ENCODE measurements at regions not wholly inside any gene's neighbourhood (a gene's known extent, or its start where the extent isn't known, plus 50 kb on each side); places are given as distances from the start of the nearest gene placed in this dataset.

DNA sequence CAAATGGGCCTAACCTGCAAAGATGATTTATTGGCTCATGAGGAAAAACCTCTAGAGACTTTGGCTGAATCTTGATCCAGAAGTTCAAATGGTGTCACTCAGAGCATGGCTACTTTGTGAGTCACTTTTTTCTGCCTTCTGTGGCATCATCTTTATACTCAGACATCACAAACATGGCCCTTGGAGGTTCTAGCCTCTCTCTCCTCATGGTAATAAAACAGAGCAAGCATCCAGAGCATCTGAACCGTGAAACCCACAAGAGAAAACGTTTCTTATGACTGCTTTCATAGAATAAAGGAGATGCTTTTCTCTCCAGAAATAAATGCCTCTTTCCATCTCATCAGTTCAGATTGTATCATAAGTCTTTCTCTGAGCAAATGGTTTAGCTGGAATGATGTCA lies 780.3 kb downstream of the KCTD16 start:
- Histone ChIP-seq H3K27me3 (ENCODE audit: insufficient read depth, poor library complexity, severe bottlenecking) (no peaks in the 10 kb centered on the region), H3K27ac (replicated peaks) (no peak overlapping the region), H3K4me3 (replicated peaks; ENCODE audit: insufficient read depth, low read length) (no peak overlapping the region)
- DNase-seq (ENCODE audit: low read depth in 1 of 2, low spot score in 1 of 2): no peak
- TF ChIP-seq GABPA (IDR thresholded peaks at IDR 0.05; ENCODE audit: low read depth) (no peak), SPI1 (IDR thresholded peaks at IDR 0.05; ENCODE audit: borderline replicate concordance, low read depth) (no peak), POLR2AphosphoS5 (IDR thresholded peaks at IDR 0.05; ENCODE audit: low read depth) (no peak)
- TF ChIP-seq, protein P1, sequence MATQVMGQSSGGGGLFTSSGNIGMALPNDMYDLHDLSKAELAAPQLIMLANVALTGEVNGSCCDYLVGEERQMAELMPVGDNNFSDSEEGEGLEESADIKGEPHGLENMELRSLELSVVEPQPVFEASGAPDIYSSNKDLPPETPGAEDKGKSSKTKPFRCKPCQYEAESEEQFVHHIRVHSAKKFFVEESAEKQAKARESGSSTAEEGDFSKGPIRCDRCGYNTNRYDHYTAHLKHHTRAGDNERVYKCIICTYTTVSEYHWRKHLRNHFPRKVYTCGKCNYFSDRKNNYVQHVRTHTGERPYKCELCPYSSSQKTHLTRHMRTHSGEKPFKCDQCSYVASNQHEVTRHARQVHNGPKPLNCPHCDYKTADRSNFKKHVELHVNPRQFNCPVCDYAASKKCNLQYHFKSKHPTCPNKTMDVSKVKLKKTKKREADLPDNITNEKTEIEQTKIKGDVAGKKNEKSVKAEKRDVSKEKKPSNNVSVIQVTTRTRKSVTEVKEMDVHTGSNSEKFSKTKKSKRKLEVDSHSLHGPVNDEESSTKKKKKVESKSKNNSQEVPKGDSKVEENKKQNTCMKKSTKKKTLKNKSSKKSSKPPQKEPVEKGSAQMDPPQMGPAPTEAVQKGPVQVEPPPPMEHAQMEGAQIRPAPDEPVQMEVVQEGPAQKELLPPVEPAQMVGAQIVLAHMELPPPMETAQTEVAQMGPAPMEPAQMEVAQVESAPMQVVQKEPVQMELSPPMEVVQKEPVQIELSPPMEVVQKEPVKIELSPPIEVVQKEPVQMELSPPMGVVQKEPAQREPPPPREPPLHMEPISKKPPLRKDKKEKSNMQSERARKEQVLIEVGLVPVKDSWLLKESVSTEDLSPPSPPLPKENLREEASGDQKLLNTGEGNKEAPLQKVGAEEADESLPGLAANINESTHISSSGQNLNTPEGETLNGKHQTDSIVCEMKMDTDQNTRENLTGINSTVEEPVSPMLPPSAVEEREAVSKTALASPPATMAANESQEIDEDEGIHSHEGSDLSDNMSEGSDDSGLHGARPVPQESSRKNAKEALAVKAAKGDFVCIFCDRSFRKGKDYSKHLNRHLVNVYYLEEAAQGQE (IDR thresholded peaks at IDR 0.05; ENCODE audit: insufficient replicate concordance, low read depth): no peak
- TF ChIP-seq, protein P2, sequence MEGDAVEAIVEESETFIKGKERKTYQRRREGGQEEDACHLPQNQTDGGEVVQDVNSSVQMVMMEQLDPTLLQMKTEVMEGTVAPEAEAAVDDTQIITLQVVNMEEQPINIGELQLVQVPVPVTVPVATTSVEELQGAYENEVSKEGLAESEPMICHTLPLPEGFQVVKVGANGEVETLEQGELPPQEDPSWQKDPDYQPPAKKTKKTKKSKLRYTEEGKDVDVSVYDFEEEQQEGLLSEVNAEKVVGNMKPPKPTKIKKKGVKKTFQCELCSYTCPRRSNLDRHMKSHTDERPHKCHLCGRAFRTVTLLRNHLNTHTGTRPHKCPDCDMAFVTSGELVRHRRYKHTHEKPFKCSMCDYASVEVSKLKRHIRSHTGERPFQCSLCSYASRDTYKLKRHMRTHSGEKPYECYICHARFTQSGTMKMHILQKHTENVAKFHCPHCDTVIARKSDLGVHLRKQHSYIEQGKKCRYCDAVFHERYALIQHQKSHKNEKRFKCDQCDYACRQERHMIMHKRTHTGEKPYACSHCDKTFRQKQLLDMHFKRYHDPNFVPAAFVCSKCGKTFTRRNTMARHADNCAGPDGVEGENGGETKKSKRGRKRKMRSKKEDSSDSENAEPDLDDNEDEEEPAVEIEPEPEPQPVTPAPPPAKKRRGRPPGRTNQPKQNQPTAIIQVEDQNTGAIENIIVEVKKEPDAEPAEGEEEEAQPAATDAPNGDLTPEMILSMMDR (IDR thresholded peaks at IDR 0.05; ENCODE audit: insufficient read depth, low read length): no peak

DNA sequence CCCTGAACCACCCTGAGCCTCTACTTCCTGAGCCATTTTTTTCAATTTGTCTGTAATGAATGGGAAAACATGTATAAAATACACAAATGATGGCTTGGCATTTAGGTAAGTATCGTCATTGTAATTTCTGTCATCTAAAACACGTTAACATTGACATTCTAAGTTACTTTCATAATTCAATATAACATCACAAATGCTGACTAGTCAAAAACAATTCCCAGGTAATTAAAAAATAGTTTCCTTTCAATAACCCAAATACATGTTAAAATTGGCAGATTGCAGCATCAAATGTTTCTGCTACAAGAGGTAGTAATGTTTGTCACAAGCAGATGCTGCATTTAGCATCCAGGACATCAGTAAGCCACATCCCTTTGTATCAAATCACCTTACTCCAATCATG lies 776.4 kb downstream of the KCTD16 start:
- no peak overlapping the region for H3K27ac ChIP-seq (replicated peaks)
- H3K4me3 ChIP-seq (replicated peaks; ENCODE audit: insufficient read depth, low read length): no peak overlapping the region
- DNase-seq (ENCODE audit: low read depth in 1 of 2, low spot score in 1 of 2): no peak
- H3K27me3 ChIP-seq (ENCODE audit: insufficient read depth, poor library complexity, severe bottlenecking): no peaks in the 10 kb centered on the region
- TF ChIP-seq SPI1 (IDR thresholded peaks at IDR 0.05; ENCODE audit: borderline replicate concordance, low read depth): no peak
- no peak for TF ChIP-seq POLR2AphosphoS5 (IDR thresholded peaks at IDR 0.05; ENCODE audit: low read depth)
- TF ChIP-seq, protein P2 (IDR thresholded peaks at IDR 0.05; ENCODE audit: insufficient read depth, low read length): no peak
- TF ChIP-seq, protein P1 (IDR thresholded peaks at IDR 0.05; ENCODE audit: insufficient replicate concordance, low read depth): no peak
- no peak for TF ChIP-seq GABPA (IDR thresholded peaks at IDR 0.05; ENCODE audit: low read depth)

DNA sequence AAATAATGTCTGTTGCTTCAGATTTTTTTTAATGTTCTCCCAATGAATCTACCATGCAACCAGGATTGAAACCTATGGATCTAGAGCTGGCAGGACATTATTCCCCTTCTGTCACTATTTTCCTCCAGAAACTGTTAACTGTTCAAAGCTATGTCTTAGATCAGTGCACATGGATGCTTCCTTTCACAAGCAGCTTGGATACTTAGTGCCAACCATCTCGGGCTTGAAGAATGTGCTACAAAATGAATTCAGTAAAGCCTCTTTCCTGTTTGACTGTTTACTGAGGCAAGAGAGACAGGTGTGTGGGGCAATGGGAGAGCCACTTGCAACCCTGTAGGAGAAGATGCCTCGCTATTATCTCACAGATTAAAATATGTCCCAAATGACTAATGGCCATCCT lies 774.8 kb downstream of the KCTD16 start:
- Histone ChIP-seq H3K27ac (replicated peaks) (no peak overlapping the region), H3K4me3 (replicated peaks; ENCODE audit: insufficient read depth, low read length) (no peak overlapping the region), H3K27me3 (ENCODE audit: insufficient read depth, poor library complexity, severe bottlenecking) (no peaks in the 10 kb centered on the region)
- no peak for TF ChIP-seq POLR2AphosphoS5 (IDR thresholded peaks at IDR 0.05; ENCODE audit: low read depth)
- TF ChIP-seq, protein P1 (IDR thresholded peaks at IDR 0.05; ENCODE audit: insufficient replicate concordance, low read depth): no peak
- no peak for TF ChIP-seq SPI1 (IDR thresholded peaks at IDR 0.05; ENCODE audit: borderline replicate concordance, low read depth)
- no peak for TF ChIP-seq GABPA (IDR thresholded peaks at IDR 0.05; ENCODE audit: low read depth)
- TF ChIP-seq, protein P2 (IDR thresholded peaks at IDR 0.05; ENCODE audit: insufficient read depth, low read length): no peak
- DNase-seq (ENCODE audit: low read depth in 1 of 2, low spot score in 1 of 2): no peak
